D721Med (cell line): ENCODE measurements at regions not wholly inside any gene's neighbourhood (a gene's known extent, or its start where the extent isn't known, plus 50 kb on each side); places are given as distances from the start of the nearest gene placed in this dataset.
"Not testable (repeated sequence)": the region's sequence is repeated elsewhere in the genome, so short reads cannot be mapped to it uniquely, and the experiment has no call there.

ENCODE experiments used
- DNase-seq: peaks from one replicate; pipeline ENCODE4 v3.0.0; 2011; ENCODE audit warnings: low spot score; ENCODE audit not compliant: insufficient read length
- FAIRE-seq: peaks from 2 replicates; lab custom pipeline; 2011; peaks lifted over from hg19 to GRCh38; lab: Jason Lieb, UNC
- TF ChIP-seq, protein P1 (sequence below): IDR thresholded peaks from 2 replicates; pipeline ENCODE4 v1.5.1; 2012; ENCODE audit warnings: mild to moderate bottlenecking, control low read depth; ENCODE audit not compliant: insufficient read depth; ENCODE audit errors: missing control alignments

DNA sequence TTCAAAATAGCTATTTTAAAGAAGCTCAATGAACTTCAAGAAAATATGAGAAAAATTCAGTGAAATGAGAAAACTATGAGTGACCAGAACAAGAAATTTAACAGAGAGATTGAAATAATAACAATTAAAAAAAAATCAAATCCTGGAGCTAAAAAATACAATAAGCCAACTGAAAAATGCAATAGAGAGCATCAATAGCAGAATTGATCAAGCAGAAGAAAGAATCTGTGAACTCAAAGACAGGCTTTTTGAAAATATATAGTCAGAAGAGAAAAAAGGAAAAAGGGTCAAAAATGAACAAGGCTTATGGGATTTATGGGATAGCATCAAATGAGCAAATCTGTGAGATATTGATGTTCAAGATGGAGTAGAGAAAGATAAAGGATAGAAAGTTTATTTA lies 133.0 kb downstream of the OTUD1 start:
- no peak for FAIRE-seq

DNA sequence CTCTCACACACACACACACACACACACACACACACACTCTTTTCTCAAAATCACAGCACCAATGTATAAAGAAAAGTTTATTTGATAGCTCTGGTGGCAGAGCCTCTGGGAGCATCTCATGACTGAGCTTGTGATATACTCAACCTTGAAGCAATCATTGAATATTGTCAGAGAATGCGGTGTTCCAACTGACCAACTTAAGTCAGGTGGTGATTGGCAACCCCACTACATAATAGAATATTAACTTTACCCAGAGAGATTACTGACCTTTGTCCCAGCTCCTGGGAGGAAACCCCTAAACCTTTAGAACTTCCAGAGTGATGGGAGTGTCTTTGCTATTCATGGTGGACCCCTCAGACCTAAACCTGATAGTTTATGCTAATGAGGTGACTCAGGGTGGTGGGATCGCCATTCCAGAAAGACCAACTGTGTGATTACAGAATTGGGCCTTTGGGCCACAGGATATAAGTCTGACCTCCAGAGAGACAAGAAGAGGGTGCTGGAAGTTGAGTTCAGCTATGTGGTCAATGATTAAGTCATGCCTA lies 143.1 kb downstream of the OTUD1 start:
- FAIRE-seq (no peak), DNase-seq (no peak)
- TF ChIP-seq, protein P1, sequence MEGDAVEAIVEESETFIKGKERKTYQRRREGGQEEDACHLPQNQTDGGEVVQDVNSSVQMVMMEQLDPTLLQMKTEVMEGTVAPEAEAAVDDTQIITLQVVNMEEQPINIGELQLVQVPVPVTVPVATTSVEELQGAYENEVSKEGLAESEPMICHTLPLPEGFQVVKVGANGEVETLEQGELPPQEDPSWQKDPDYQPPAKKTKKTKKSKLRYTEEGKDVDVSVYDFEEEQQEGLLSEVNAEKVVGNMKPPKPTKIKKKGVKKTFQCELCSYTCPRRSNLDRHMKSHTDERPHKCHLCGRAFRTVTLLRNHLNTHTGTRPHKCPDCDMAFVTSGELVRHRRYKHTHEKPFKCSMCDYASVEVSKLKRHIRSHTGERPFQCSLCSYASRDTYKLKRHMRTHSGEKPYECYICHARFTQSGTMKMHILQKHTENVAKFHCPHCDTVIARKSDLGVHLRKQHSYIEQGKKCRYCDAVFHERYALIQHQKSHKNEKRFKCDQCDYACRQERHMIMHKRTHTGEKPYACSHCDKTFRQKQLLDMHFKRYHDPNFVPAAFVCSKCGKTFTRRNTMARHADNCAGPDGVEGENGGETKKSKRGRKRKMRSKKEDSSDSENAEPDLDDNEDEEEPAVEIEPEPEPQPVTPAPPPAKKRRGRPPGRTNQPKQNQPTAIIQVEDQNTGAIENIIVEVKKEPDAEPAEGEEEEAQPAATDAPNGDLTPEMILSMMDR = no peak

More for the DNA sequence above, 133.0 kb downstream of the OTUD1 start:
- TF ChIP-seq, protein P1 = no peak
- no peak for DNase-seq

DNA sequence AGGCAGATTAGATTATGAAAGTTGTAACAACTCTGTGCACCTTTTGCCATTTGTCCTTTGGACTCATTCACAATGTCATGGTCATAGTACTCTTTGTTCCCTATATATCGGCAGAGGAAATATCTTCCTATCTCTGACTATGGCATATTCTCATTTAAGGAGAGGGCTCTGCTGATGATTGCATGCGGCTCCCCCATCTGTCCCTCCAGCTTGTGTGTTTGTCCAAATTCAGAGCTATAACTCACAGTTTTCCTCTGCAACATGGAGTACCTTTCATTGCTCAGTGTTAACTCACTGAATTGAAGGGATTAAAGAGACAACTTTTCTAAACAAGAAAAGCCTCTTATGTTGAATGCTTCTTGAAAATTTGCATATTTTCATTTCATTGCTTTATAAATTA lies 145.5 kb downstream of the OTUD1 start:
- TF ChIP-seq, protein P1 = no peak
- DNase-seq = no peak
- FAIRE-seq = no peak

DNA sequence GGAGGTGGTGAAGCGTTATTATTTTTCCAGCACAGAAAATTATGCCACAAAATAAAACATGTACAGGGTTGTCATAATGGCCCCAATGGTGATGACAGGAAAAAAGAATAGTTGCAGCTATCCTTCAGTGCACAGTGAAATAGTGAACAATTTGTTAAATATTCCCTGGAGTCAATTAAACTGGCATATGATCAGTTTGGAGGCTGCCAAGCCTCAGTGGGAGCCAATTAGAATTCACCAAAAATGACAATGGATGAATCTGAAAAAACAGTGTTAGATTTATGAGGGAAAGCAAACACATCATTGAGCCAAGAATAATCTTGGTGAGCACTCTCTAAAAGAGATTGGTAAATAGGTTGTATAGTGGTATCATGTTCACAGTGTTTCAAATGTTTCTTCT lies 146.3 kb downstream of the OTUD1 start:
- DNase-seq (no peak), FAIRE-seq (no peak)
- TF ChIP-seq, protein P1 = no peak

DNA sequence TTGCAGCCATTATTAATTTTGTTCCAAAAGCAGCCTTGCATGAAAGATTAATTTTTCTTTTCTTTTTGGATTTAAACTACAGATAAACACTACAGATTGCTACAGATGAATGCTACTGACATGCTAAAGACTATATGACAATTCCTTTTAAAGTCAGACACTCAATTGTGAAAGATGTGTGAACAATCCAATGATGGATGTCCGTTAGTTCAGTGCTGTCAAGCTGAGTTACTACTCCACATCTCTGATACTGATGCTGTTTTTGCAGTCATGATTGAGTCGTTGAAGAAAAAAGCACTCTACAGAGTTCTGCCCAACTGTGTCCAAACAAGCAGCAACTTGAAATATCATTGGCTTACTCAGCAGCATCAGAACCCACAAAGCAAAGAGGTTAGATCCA lies 146.8 kb downstream of the OTUD1 start:
- TF ChIP-seq, protein P1 = no peak
- no peak for FAIRE-seq
- DNase-seq = no peak

DNA sequence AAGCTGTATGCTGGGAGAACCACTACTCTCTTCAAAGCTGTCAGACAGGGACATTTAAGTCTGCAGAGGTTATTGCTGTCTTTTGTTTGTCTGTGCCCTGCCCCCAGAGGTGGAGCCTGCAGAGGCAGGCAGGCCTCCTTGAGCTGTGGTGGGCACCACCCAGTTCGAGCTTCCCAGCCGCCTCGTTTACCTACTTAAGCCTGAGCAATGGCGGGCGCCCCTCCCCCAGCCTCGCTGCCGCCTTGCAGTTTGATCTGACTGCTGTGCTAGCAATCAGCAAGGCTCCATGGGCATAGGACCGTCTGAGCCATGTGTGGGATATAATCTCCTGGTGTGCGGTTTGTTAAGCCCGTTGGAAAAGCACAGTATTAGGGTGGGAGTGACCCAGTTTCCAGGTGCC lies 156.4 kb downstream of the OTUD1 start:
- DNase-seq, FAIRE-seq: not testable (repeated sequence)

DNA sequence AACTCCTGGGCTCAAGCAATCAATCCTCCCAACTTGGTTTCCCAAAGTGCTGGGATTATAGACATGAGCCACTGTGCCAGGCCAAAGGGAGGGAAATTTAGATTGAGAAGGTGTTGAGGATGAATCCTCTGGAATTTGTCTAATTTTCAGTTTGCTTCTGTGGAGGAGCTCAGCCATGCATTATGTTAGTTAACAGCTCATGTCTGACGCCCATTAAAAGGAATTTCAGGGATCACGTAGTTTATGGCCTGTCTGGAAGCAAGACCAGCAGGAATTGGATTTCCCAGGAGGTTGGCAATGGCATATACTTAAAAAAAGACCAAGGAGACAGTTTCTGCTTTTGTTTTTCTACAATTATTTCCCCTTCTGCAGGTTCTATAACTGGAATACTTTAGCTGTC lies 165.7 kb downstream of the OTUD1 start:
- DNase-seq = no peak
- FAIRE-seq = no peak
- TF ChIP-seq, protein P1 = no peak

DNA sequence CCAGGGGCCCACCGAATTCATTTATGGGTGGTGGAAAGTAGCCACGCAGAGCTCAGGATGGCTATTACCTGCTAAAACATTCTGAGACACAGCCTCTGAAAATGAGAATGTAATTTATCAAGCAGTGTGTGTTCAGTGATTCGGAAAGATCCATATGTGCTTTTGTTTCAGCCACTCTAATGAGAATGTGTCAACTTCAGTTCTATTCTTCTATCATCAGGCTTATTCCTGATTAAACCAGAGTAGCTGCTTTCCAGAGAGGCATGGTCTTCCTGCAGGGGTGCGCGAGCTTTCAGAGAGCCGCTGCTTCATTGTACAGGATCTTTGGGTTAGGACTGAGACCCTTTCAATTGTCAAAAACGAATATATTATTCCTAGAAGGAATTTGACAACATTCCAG lies 167.6 kb downstream of the OTUD1 start:
- DNase-seq (no peak), FAIRE-seq (no peak)
- TF ChIP-seq, protein P1 = no peak
